GM12891 (cell line): ENCODE measurements at regions not wholly inside any gene's neighbourhood (a gene's known extent, or its start where the extent isn't known, plus 50 kb on each side); places are given as distances from the start of the nearest gene placed in this dataset.
A peak's percentile ranks its signal among the peaks of the same experiment; 100 is the strongest.

Experiments
- DNase-seq: peaks from one replicate; pipeline ENCODE4 v3.0.0; 2011; ENCODE audit warnings: low spot score; ENCODE audit not compliant: insufficient read length
- FAIRE-seq: peaks from 2 replicates; lab custom pipeline; 2011; peaks lifted over from hg19 to GRCh38; lab: Jason Lieb, UNC
- PAX5 ChIP-seq: IDR thresholded peaks from 2 replicates; pipeline ENCODE4 v1.6.1; 2011; ENCODE audit warnings: low read length, moderate library complexity, mild to moderate bottlenecking; ENCODE audit not compliant: insufficient read depth, severe bottlenecking
- POLR2A ChIP-seq: IDR thresholded peaks from 2 replicates; pipeline ENCODE4 v1.6.1; 2011; ENCODE audit warnings: low read depth, low read length, control low read depth
- POLR2AphosphoS5 ChIP-seq: IDR thresholded peaks from 2 replicates; pipeline ENCODE4 v1.6.1; 2011; ENCODE audit warnings: low read depth, low read length, control low read depth
- POU2F2 ChIP-seq: IDR thresholded peaks from 2 replicates; pipeline ENCODE4 v1.6.1; 2011; ENCODE audit warnings: low read depth, mild to moderate bottlenecking, control low read depth, low read length, moderate library complexity
- SPI1 ChIP-seq: IDR thresholded peaks from 2 replicates; pipeline ENCODE4 v1.6.1; 2011; ENCODE audit warnings: low read depth, low read length, control low read depth
- TAF1 ChIP-seq: IDR thresholded peaks from 2 replicates; pipeline ENCODE4 v1.6.1; 2011; ENCODE audit warnings: low read depth, low read length, control low read depth

DNA sequence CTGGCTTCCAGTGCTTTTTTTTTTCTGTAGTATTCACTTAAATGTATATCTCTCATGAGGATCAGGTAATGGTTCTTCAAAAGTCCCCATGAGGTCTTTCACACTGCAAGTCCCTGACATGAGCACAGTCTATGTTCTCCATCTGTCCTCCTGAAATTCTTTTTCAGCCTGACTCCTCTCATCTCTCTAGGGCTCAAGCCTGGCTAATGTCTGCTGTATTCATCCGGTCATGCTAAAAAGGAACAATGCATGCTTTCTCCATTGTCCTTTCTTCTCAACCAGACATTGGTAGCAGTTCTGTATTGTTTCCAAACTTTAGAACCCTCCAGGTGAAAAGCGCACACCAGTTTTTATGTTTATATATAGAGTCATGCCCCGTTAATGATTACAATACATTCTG lies 368.3 kb upstream of the OLFM3 start:
- DNase-seq, result no peak
- no peak for FAIRE-seq
- TF ChIP-seq SPI1, result no peak

DNA sequence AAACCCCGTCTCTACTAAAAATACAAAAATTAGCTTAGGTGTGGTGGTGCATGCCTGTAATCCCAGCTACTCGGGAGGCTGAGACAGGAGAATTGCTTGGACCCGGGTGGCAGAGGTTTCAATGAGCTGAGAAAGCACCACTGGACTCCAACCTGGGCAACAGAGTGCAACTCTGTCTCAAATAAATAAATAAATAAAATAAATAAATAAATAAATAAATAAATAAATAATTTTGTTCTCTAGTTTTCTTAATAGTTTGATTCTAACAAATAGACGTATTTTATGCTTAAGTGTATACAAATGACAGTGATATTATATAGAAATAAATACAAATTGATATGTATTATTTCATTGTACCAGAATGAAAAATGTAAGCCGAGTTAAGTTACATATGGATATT lies 339.9 kb upstream of the OLFM3 start:
- no peak for DNase-seq
- FAIRE-seq, result no peak
- no peak for TF ChIP-seq TAF1
- no peak for TF ChIP-seq POLR2AphosphoS5
- no peak for TF ChIP-seq POU2F2
- TF ChIP-seq SPI1, result no peak
- no peak for TF ChIP-seq POLR2A
- TF ChIP-seq PAX5, result no peak

DNA sequence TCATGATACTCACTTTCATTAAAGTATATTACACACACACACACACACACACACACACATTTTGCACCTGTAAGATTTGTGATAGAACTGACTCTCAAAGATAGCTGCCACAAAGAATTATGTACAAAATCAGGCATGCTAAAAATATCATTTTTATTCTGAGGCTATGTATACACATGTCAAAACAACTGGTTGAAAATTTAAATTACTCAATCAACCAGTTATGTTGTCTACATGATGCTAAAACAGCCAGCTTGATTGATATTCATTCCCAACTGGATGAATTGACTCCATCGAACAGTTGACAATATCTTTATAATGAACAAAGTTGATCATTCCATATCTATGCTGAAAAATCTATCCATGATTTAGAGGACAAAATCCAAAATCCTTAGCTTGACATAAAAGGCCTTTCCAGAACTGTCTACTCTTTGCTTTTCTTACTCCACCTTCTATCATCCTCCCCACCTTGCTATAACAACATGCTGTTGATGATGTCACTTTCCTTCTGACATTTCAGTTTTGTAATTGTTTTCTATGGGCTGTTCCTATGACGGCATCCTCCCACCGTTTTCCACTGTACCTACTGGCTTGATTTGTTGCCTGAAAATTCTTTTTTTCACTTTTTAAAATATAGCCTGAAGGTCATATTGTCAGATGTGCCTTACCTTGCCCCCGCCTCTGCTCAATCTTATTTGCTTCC lies 321.5 kb upstream of the OLFM3 start:
- DNase-seq (no peak), FAIRE-seq (no peak)
- no peak for TF ChIP-seq POLR2AphosphoS5
- no peak for TF ChIP-seq TAF1

DNA sequence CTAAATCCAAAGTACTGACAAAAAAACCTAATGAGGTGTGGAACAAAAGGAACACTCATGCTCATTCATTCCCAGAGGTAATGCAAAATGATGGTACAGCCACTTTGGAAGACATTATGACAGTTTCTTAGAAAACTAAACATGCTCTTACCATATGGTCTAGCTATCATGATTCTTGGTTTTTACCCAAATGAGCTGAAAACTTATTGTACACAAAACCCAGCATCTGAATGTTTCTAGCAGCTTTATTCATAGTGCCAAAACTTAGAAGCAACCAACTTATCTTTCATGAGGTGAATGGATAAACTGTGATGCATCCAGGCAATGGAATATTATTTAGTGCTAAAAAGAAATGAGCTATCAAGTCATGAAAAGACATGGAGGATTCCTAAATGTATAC lies 318.4 kb upstream of the OLFM3 start:
- no peak for TF ChIP-seq POU2F2
- TF ChIP-seq POLR2A, result no peak
- TF ChIP-seq PAX5, result no peak
- TF ChIP-seq TAF1, result no peak
- FAIRE-seq (no peak), DNase-seq (no peak)

DNA sequence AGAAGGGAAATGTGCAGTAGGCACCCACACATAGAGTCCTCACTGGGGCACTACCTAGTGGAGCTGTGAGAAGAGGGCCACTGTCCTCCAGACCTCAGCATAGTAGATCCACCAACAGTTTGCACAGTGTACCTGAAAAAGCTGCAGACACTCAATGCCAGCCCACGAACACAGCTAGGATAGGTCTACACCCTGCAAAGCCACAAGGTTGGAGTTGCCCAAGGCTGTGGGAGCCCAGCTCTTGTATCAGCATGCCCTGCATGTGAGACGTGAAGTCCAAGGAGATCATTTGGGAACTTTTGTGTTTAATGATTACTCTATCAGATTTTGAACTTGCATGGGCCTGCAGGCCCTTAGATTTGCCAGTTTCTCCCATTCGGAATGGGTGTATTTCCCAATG lies 299.4 kb upstream of the OLFM3 start:
- FAIRE-seq (no peak), DNase-seq (no peak)
- TF ChIP-seq SPI1, result no peak
- TF ChIP-seq TAF1, result no peak
- no peak for TF ChIP-seq POU2F2
- no peak for TF ChIP-seq POLR2AphosphoS5
- no peak for TF ChIP-seq PAX5
- no peak for TF ChIP-seq POLR2A

DNA sequence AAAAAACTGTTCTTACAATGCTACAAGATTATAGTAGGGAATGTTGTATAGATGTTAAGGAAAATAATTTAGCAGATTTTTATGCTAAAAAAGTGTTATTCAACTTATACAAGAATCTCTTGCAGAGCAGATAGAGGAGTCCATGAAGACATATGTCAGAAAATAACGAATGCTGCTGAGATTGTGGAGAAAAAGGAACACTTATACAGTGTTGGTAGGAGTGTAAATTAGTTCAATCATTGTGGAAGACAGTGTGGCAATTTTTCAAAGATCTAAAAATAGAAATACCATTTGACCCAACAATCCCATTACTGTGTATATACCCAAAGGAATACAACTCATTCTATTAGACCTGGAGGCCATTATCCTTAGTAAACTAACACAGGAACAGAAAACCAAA lies 286.2 kb upstream of the OLFM3 start:
- no peak for TF ChIP-seq PAX5
- no peak for TF ChIP-seq POLR2AphosphoS5
- TF ChIP-seq TAF1, result no peak
- no peak for TF ChIP-seq POU2F2
- TF ChIP-seq SPI1, result no peak
- no peak for TF ChIP-seq POLR2A
- FAIRE-seq (no peak), DNase-seq (no peak)

DNA sequence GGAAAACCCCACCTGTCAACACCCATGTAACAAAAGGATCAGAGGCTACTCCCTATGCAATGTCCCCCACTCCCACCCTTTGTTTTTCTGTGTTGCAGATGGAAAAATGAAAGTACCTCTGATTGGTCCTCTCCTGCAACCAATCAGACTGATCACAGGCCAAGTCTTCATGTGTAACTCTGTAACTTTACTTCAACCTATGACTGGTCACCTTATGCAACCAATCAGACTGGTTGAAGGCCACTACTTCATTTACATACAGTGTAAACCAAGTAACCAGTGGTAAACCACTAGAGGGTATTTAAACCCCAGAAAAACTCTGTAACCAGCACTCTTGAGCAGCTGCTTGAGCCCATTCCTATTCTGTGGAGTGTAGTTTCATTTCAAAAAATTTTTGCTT lies 266.3 kb upstream of the OLFM3 start:
- no peak for FAIRE-seq
- no peak for TF ChIP-seq POU2F2
- no peak for TF ChIP-seq POLR2AphosphoS5
- TF ChIP-seq POLR2A, result no peak
- no peak for TF ChIP-seq TAF1
- no peak for TF ChIP-seq SPI1
- no peak for TF ChIP-seq PAX5

DNA sequence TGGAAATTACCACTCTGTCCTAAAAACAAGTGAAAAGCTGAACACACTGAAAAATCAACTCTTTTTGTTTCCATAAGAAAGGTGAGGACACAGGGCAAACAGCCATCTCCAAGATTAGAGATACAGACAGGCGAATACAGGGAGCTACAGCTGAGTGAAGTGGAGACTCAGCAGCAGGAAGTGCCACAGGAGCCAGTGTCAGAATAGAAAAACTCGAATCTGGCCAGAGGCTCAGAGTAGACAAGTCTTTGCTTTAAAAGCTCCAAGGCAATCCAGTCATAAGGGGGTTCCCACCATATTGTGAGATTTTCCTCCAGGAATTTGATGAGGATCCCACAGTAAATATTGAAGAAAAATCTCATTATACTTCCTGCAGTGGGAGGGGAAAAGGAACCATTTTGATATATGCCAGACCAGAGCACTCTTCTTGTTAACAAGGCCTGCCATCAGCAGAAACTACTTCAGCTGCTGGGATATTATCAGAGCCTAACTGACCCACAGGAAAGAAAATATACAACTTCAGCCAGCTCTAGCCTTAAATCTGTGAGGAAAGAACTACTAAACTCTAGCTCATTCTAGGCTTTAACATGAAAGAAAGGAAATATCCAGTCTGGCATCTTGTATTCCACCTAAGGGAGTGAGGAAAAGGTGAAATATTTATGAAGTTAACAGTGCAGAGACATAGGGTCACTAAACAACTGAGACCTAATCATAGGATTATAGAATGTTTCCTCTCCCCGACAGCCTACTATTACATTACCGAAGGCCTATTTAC lies 256.2 kb upstream of the OLFM3 start:
- TF ChIP-seq POU2F2 (no peak), TAF1 (no peak), POLR2AphosphoS5 (no peak)
- FAIRE-seq (no peak), DNase-seq (no peak)

More for the DNA sequence above, 266.3 kb upstream of the OLFM3 start:
- DNase-seq, result no peak

DNA sequence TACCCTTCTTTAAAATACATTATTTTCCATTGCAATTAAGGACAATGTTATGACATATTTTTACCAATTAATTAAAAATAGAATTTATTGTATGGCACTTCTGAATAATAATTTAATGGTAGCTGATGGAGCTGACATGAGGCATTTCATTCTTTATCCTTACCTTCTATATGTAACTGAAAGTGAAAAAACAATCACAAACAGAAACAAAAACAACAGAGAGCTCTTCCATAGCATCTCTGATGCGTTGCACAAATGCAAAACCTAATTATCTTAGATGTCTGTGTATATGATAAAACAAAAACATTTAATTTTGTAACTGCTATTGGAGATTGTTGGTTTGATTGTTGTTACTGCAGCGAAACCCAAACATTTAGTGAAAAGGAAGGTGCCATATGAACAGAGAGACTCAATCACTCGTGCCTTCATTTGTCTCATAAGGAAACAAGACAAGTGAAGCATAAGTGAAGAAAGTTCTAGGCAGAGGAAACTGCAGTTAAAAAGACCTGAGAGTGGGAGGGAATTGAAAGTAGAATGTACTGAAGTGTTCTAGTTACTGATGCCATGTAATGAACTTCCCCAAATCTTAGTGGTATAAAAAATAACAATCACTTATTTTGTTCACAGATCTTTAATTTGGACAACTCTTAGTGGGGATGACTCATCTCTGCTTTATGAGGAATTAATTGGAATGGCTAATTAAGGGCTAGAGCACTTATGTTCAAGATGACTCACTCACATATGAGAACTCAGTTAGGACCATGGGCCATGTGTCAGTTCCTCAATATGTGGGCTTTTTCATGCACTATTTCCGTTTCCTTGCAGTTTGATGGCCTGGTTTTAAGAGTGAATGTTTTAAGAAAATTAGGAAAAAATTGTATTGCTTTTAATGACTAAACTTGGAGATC lies 245.0 kb upstream of the OLFM3 start:
- DNase-seq, result no peak
- FAIRE-seq, result no peak
- TF ChIP-seq POLR2A (no peak), SPI1 (peak; percentile 57)

DNA sequence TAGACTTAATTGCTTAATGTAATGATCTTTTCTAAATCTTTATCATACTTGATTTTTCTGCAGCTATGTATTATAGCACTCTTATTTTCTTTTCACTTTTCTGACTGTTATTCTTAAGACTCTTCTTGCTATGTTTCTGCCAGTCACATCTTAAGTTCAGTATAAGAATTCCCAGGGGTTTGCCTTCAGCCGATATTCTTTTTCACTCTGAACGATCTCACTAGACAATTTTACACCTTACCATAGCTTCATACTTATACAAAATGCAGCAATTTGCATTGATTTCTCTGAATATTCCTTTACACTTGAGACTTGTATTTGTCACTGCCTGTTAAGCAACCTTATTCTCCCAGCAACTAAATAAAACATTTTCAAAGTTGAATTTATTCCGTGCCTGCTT lies 242.5 kb upstream of the OLFM3 start:
- FAIRE-seq, result no peak

More for the DNA sequence above, 242.5 kb upstream of the OLFM3 start:
- TF ChIP-seq SPI1 (no peak), PAX5 (no peak), POLR2A (no peak), POU2F2 (no peak), POLR2AphosphoS5 (no peak), TAF1 (no peak)
- no peak for DNase-seq
